ENCODE measurements at regions not wholly inside any gene's neighbourhood (a gene's known extent, or its start where the extent isn't known, plus 50 kb on each side); places are given as distances from the start of the nearest gene placed in this dataset.
"Not testable (repeated sequence)": the region's sequence is repeated elsewhere in the genome, so short reads cannot be mapped to it uniquely, and the experiment has no call there.

DNA sequence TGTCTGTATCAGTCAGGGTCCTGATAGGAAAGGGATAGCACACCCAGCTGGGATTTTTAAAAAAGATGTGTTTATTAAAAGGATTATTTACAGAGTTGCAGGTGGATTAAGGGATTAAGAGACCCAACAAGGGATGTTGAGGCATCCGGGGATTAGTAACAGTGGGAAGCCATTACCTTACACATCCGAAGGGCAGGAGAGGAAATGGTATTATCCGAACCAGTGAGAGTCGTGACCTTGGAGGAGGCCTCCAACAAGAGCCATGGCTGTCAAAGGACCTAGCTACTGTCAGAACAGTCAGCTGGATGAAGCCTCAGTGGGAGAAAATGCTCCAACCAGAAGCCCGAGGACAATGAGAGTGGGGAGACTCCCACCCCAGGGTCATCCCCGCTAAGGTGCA is 146.3 kb upstream of the KRAS start:
- Histone ChIP-seq H3K27me3 (ENCODE audit: control insufficient read depth in 4 of 4, insufficient read depth in 4 of 4, low read length in 3 of 4) (no peaks in the 10 kb centered on the region), H3K4me1 (ENCODE audit: control insufficient read depth in 4 of 4, insufficient read depth in 4 of 4, low read length in 3 of 4) (no peaks in the 10 kb centered on the region), H3K9ac (ENCODE audit: low read depth in 1 of 2, low read length in 2 of 2) (no peak overlapping the region), H3K36me3 (ENCODE audit: control insufficient read depth in 4 of 4, insufficient read depth in 3 of 4, low read depth in 1 of 4, low read length in 3 of 4) (no peaks in the 10 kb centered on the region), H3K9me3 (ENCODE audit: control insufficient read depth in 4 of 4, low read length in 3 of 4) (no peaks in the 10 kb centered on the region), H3K4me3 (ENCODE audit: low read depth in 1 of 3, low read length in 3 of 3) (no peak overlapping the region), H3K27ac (ENCODE audit: low read depth in 1 of 2, low read length in 2 of 2) (no peak overlapping the region)
- TF ChIP-seq, protein P1, sequence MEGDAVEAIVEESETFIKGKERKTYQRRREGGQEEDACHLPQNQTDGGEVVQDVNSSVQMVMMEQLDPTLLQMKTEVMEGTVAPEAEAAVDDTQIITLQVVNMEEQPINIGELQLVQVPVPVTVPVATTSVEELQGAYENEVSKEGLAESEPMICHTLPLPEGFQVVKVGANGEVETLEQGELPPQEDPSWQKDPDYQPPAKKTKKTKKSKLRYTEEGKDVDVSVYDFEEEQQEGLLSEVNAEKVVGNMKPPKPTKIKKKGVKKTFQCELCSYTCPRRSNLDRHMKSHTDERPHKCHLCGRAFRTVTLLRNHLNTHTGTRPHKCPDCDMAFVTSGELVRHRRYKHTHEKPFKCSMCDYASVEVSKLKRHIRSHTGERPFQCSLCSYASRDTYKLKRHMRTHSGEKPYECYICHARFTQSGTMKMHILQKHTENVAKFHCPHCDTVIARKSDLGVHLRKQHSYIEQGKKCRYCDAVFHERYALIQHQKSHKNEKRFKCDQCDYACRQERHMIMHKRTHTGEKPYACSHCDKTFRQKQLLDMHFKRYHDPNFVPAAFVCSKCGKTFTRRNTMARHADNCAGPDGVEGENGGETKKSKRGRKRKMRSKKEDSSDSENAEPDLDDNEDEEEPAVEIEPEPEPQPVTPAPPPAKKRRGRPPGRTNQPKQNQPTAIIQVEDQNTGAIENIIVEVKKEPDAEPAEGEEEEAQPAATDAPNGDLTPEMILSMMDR (IDR thresholded peaks at IDR 0.05; ENCODE audit: low read depth, low read length, missing input control), result no peak
- TF ChIP-seq HNF4A (conservative IDR thresholded peaks at IDR 0.05) (no peak), NR2F2 (IDR thresholded peaks at IDR 0.05) (no peak), RAD21 (IDR thresholded peaks at IDR 0.05) (no peak), GABPA (IDR thresholded peaks at IDR 0.05 in 1 of 2, conservative IDR thresholded peaks at IDR 0.05 in 1 of 2) (no peak), RXRA (IDR thresholded peaks at IDR 0.05) (no peak), JUND (IDR thresholded peaks at IDR 0.05) (no peak), TAF1 (conservative IDR thresholded peaks at IDR 0.05) (no peak), EGR1 (IDR thresholded peaks at IDR 0.05; ENCODE audit: low read depth in 2 of 2) (no peak), SP1 (IDR thresholded peaks at IDR 0.05) (no peak), YY1 (IDR thresholded peaks at IDR 0.05) (no peak)
- TF ChIP-seq, protein P2, sequence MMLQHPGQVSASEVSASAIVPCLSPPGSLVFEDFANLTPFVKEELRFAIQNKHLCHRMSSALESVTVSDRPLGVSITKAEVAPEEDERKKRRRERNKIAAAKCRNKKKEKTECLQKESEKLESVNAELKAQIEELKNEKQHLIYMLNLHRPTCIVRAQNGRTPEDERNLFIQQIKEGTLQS (IDR thresholded peaks at IDR 0.05), result no peak
- TF ChIP-seq, protein P3, sequence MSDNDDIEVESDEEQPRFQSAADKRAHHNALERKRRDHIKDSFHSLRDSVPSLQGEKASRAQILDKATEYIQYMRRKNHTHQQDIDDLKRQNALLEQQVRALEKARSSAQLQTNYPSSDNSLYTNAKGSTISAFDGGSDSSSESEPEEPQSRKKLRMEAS (IDR thresholded peaks at IDR 0.05), result no peak
- TF ChIP-seq, protein P4, sequence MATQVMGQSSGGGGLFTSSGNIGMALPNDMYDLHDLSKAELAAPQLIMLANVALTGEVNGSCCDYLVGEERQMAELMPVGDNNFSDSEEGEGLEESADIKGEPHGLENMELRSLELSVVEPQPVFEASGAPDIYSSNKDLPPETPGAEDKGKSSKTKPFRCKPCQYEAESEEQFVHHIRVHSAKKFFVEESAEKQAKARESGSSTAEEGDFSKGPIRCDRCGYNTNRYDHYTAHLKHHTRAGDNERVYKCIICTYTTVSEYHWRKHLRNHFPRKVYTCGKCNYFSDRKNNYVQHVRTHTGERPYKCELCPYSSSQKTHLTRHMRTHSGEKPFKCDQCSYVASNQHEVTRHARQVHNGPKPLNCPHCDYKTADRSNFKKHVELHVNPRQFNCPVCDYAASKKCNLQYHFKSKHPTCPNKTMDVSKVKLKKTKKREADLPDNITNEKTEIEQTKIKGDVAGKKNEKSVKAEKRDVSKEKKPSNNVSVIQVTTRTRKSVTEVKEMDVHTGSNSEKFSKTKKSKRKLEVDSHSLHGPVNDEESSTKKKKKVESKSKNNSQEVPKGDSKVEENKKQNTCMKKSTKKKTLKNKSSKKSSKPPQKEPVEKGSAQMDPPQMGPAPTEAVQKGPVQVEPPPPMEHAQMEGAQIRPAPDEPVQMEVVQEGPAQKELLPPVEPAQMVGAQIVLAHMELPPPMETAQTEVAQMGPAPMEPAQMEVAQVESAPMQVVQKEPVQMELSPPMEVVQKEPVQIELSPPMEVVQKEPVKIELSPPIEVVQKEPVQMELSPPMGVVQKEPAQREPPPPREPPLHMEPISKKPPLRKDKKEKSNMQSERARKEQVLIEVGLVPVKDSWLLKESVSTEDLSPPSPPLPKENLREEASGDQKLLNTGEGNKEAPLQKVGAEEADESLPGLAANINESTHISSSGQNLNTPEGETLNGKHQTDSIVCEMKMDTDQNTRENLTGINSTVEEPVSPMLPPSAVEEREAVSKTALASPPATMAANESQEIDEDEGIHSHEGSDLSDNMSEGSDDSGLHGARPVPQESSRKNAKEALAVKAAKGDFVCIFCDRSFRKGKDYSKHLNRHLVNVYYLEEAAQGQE (IDR thresholded peaks at IDR 0.05), result no peak
- DNase-seq (ENCODE audit: low spot score), result no peak
- 88% methylated on average over 6 of the region's 6 CpGs for WGBS

DNA sequence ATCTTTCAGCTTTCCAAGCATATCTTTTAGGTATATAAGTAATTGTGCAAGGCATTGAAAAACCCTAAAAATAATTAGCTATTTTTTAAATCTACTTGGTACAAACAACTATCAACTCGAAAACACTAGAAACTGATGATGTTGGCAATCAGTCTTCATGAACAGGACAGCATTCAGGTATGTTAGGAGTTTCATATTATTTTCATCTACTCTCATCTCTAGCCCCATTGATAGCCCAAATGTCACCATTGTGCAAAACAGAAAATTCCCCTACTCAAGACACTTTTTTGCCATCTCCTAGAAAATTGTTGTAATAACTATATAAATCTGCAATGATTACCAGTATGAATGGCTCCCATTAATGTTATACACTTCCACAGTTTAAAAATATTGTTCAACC is 144.5 kb upstream of the KRAS start:
- TF ChIP-seq FOXA1 (IDR thresholded peaks at IDR 0.05) (no peak), EGR1 (IDR thresholded peaks at IDR 0.05; ENCODE audit: low read depth in 2 of 2) (no peak), NR2F2 (IDR thresholded peaks at IDR 0.05) (no peak), RAD21 (IDR thresholded peaks at IDR 0.05) (no peak), YY1 (IDR thresholded peaks at IDR 0.05) (no peak)
- TF ChIP-seq, protein P2 (IDR thresholded peaks at IDR 0.05), result no peak
- TF ChIP-seq, protein P1 (IDR thresholded peaks at IDR 0.05; ENCODE audit: low read depth, low read length, missing input control), result no peak
- H3K27me3 ChIP-seq (ENCODE audit: control insufficient read depth in 4 of 4, insufficient read depth in 4 of 4, low read length in 3 of 4), result no peaks in the 10 kb centered on the region
- H3K36me3 ChIP-seq (ENCODE audit: control insufficient read depth in 4 of 4, insufficient read depth in 3 of 4, low read depth in 1 of 4, low read length in 3 of 4), result no peaks in the 10 kb centered on the region
- H3K9me3 ChIP-seq (ENCODE audit: control insufficient read depth in 4 of 4, low read length in 3 of 4), result no peaks in the 10 kb centered on the region
- H3K27ac ChIP-seq (ENCODE audit: low read depth in 1 of 2, low read length in 2 of 2), result no peak overlapping the region
- no peak overlapping the region for H3K4me3 ChIP-seq (ENCODE audit: low read depth in 1 of 3, low read length in 3 of 3)
- WGBS, result 8% methylated on average over 1 of the region's 1 CpG
- no peak for DNase-seq (ENCODE audit: low spot score)
- no peak overlapping the region for H3K9ac ChIP-seq (ENCODE audit: low read depth in 1 of 2, low read length in 2 of 2)
- H3K4me1 ChIP-seq (ENCODE audit: control insufficient read depth in 4 of 4, insufficient read depth in 4 of 4, low read length in 3 of 4), result no peaks in the 10 kb centered on the region

DNA sequence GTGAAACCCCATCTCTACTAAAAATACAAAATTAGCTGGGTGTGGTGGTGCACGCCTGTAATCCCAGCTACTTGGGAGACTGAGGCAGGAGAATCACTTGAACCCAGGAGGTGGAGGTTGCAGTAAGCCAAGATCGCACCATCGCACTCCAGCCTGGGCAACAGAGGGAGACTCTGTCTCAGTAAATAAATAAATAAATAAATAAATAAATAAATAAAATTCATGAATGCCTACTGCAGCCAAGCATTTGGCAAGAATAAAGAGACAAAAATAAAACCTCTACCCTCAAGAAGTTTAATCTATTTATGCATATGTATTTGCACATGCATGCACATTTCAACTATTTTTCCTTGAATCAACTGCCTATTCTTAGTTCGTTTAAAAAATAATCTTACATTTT is 144.0 kb upstream of the KRAS start:
- 69% methylated on average over 4 of the region's 4 CpGs for WGBS
- not testable (repeated sequence) for H3K36me3 ChIP-seq (ENCODE audit: control insufficient read depth in 4 of 4, insufficient read depth in 3 of 4, low read depth in 1 of 4, low read length in 3 of 4); H3K27me3 ChIP-seq (ENCODE audit: control insufficient read depth in 4 of 4, insufficient read depth in 4 of 4, low read length in 3 of 4); H3K27ac ChIP-seq (ENCODE audit: low read depth in 1 of 2, low read length in 2 of 2); H3K9ac ChIP-seq (ENCODE audit: low read depth in 1 of 2, low read length in 2 of 2); H3K4me3 ChIP-seq (ENCODE audit: low read depth in 1 of 3, low read length in 3 of 3); DNase-seq (ENCODE audit: low spot score); H3K9me3 ChIP-seq (ENCODE audit: control insufficient read depth in 4 of 4, low read length in 3 of 4); H3K4me1 ChIP-seq (ENCODE audit: control insufficient read depth in 4 of 4, insufficient read depth in 4 of 4, low read length in 3 of 4)

Measured in liver (tissue), 8 donors.